OCI-LY1 (cell line): ENCODE measurements at regions not wholly inside any gene's neighbourhood (a gene's known extent, or its start where the extent isn't known, plus 50 kb on each side); places are given as distances from the start of the nearest gene placed in this dataset.

Experiments used
- CTCF ChIP-seq: fragments of 200-600 bp; sonication (generic), shearing (Covaris generic); IDR thresholded peaks from 2 replicates; pipeline ENCODE4 v1.5.1; 2017; ENCODE audit warnings: mild to moderate bottlenecking, antibody characterized with exemption, low read length, moderate library complexity, mixed read lengths
- EZH2 ChIP-seq: fragments of 200-600 bp; sonication (generic), shearing (Covaris generic); IDR thresholded peaks from 2 replicates; pipeline ENCODE4 v1.8.0; 2017; ENCODE audit warnings: borderline replicate concordance, mixed run types, mild to moderate bottlenecking, antibody characterized with exemption, low read length, moderate library complexity, mixed read lengths

GRCh38 chr21:20469361-20469760, 528.8 kb upstream of the NCAM2 start:
- TF ChIP-seq CTCF (no peak), EZH2 (no peak)
